Motor neuron (in vitro differentiated cells): ENCODE measurements at regions not wholly inside any gene's neighbourhood (a gene's known extent, or its start where the extent isn't known, plus 50 kb on each side); places are given as distances from the start of the nearest gene placed in this dataset.

Experiments used
- ATAC-seq, 8 experiments: fragments of 200-7000 bp; cut with Tn5 transposase; replicated peaks in 6 of 8; 2 replicates each; pipeline ENCODE4 v1.8.0; 2021; ENCODE audit warnings: mild to moderate bottlenecking in 8 of 8, moderate library complexity in 8 of 8
- H3K27ac ChIP-seq, 2 donors: fragments of 250-450 bp; sonication (Bioruptor Pico); 2 replicates each; pipeline ENCODE4 v1.9.0; 2021; ENCODE audit warnings: antibody characterized with exemption in 2 of 2, mild to moderate bottlenecking in 2 of 2, moderate library complexity in 1 of 2
- H3K4me1 ChIP-seq, 2 donors: fragments of 250-450 bp; sonication (Bioruptor Pico); replicated peaks in 1 of 2; 2 replicates each; pipeline ENCODE4 v1.6.1; 2021; ENCODE audit warnings: antibody characterized with exemption in 2 of 2, mild to moderate bottlenecking in 2 of 2, moderate library complexity in 1 of 2
- H3K4me3 ChIP-seq, 5 donors: fragments of 250-450 bp; sonication (Bioruptor Pico); 2 replicates each; pipeline ENCODE4 v1.9.0; 2021; ENCODE audit warnings: antibody characterized with exemption in 5 of 5, mild to moderate bottlenecking in 5 of 5, moderate library complexity in 4 of 5
- WGBS, 10 experiments: fragments of 450-650 bp; shearing (Covaris generic); methylation state at CpG; one replicate each; pipeline ENCODE4 v1.0.0; 2022; 5-methylcytosine and 5-hydroxymethylcytosine counted together
- in situ Hi-C, 9 experiments: fragments of 400-800 bp; cut with MboI; loops; one replicate each; pipeline ENCODE4 v1.15.0; 2021; ENCODE audit warnings: low sequenced_read_pairs in 9 of 9, low pct_unique_long_range_greater_than_20kb in 2 of 9; ENCODE audit not compliant: unreplicated experiment in 9 of 9

DNA sequence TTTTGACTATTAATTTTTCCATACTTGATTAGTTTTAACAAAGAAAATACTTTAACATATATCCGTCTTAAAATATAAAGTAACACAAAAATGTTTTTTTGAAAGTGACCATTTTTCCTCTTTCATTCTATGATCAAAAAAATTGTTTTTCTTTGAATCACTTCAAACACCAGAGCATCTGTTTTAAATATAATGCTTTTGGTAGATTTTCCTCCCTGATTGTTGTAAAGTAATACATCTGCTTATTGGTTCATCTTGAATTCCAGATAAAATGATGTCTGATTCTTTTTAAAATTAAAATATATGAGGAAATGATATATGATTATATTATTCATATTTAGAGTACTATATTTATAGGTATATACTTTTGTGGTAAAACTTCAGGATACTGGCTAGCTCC lies 76.2 kb upstream of the LPAR1 start:
- WGBS, 10 experiments = 22 to 88% (median 60%) methylated on average over 1 of the region's 1 CpG
- Histone ChIP-seq H3K4me1 (no peaks in the 10 kb centered on the region), H3K4me3 (no peak overlapping the region), H3K27ac (no peak overlapping the region)
- no peak for ATAC-seq
- in situ Hi-C loops = no loop called here

DNA sequence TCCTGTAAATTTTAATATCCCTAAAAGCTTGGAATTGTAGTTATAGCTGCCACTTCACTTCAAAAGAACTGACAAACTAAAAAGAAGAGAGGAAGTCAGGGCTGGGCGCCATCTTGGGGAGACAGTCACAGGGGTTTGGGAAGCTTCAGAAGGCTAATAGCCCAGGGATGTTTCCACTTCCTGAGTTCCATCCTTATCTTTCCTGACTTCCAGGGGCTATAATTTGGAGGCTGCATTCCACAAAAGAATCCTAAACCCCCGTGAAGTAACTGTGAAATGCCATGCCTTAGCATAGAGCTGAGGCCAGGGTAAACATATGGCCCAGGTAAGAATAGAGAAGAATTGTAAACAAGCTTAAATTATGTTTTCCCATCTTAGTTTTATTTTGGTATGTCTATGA lies 75.4 kb upstream of the LPAR1 start:
- Histone ChIP-seq H3K4me3 (no peak overlapping the region), H3K4me1 (no peaks in the 10 kb centered on the region), H3K27ac (no peak overlapping the region)
- 44 to 100% (median 83%) methylated on average over 1 to 2 of the region's 2 CpGs; no CpG with 5 or more reads in 2 of the 10 experiments for WGBS, 10 experiments
- no peak for ATAC-seq
- in situ Hi-C loops = no loop called here

DNA sequence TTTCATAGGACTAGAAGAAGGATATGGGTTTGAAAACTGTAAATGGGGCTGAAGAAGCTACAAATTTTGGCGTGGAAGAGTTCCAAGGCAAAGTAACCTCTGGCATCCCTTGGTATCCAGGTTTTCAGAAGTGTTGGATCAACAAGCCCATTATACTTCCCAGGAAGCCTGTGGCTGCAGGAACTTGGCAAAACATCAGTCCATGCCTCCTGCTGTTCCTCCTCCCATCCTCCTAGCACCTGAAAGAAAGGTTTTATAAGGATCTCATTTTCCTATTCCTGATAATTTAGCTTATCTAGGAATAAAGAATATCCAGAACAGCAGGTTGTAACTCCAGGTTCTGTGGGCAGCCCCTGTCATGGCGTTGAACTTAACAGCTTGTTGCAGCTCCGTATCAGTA lies 72.5 kb upstream of the LPAR1 start:
- Histone ChIP-seq H3K4me3 (no peak overlapping the region), H3K27ac (no peak overlapping the region), H3K4me1 (no peaks in the 10 kb centered on the region)
- ATAC-seq = no peak
- 67 to 100% (median 85%) methylated on average over 1 to 3 of the region's 3 CpGs; no CpG with 5 or more reads in 2 of the 10 experiments for WGBS, 10 experiments
- in situ Hi-C loops = no loop called here

DNA sequence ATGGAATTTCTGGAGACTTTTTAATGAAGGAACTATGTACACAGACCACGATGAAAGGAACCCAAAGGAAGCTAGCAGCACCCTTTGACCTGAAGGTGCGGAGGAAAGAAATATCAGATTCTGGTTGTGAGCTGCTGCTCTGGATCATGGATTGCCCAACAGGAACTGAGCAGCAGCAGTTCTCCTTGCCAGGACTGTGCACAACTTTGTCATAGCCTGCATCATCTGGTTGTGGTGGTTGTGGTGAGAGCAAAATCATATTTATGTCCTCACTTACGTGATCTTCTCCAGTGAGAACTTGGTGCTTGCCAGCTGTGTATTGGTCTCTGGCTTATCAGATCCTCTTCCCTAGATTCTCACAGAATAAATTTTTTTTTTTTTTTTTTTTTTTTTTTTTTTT lies 70.7 kb upstream of the LPAR1 start:
- no peak overlapping the region for H3K27ac ChIP-seq
- no peaks in the 10 kb centered on the region for H3K4me1 ChIP-seq
- no peak for ATAC-seq
- in situ Hi-C loops = no loop called here
- WGBS, 10 experiments = 14 to 96% (median 80%) methylated on average over 1 to 3 of the region's 3 CpGs; no CpG with 5 or more reads in 1 of the 10 experiments
- H3K4me3 ChIP-seq = no peak overlapping the region

DNA sequence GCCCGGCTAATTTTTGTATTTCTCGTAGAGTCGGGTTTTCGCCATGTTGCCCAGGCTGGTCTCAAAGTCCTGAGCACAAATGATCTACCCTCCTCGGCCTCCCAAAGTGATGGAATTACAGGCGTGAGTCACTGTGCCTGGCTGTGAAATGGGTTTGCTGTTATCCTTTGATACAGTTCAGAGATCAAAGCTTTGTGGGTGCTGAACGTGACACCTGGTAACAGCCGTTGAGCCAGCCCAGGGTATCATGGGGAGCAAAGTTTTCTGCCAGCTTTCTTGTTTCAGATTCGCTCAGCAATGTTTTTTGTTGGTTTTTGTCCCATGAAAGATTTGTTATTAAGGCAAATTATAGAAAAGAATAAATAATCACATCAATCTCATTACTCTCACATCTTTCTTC lies 68.9 kb upstream of the LPAR1 start:
- no peak for ATAC-seq
- Histone ChIP-seq H3K4me3 (no peak overlapping the region), H3K27ac (no peak overlapping the region), H3K4me1 (no peaks in the 10 kb centered on the region)
- in situ Hi-C loops = no loop called here
- WGBS, 10 experiments = 60 to 100% (median 86%) methylated on average over 1 to 8 of the region's 9 CpGs; no CpG with 5 or more reads in 1 of the 10 experiments

DNA sequence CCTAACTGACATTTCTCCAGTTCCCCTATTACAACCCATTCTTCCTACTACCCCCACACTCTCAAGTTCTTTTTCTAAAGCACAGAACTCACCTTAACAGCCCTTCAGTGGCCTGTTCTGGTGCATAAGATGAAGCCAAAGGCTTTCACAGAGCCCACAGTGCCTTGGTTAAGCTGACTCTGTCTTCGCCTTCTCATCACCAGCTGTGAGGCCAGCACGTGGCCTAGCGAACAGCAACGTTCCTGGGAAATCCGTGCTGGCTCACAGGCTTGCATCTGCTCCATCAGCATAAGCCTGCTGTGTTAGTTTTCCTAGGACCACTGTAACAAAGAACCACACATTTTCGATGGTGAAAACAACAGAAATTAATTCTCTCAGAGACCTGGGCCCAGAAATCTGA lies 67.9 kb upstream of the LPAR1 start:
- ATAC-seq = no peak
- Histone ChIP-seq H3K4me3 (no peak overlapping the region), H3K27ac (no peak overlapping the region), H3K4me1 (no peaks in the 10 kb centered on the region)
- WGBS, 10 experiments = 30 to 98% (median 60%) methylated on average over 1 to 6 of the region's 6 CpGs; no CpG with 5 or more reads in 5 of the 10 experiments
- in situ Hi-C loops = no loop called here

- Histone ChIP-seq H3K27ac (no peak overlapping the region), H3K4me1 (no peaks in the 10 kb centered on the region), H3K4me3 (no peak overlapping the region)
- in situ Hi-C loops = no loop called here
- ATAC-seq = no peak
- WGBS, 10 experiments = 0 to 90% (median 71%) methylated on average over 1 to 4 of the region's 4 CpGs; no CpG with 5 or more reads in 1 of the 10 experiments
Measured at GRCh38 chr9:111102793-111103464, 64.7 kb upstream of the LPAR1 start.

DNA sequence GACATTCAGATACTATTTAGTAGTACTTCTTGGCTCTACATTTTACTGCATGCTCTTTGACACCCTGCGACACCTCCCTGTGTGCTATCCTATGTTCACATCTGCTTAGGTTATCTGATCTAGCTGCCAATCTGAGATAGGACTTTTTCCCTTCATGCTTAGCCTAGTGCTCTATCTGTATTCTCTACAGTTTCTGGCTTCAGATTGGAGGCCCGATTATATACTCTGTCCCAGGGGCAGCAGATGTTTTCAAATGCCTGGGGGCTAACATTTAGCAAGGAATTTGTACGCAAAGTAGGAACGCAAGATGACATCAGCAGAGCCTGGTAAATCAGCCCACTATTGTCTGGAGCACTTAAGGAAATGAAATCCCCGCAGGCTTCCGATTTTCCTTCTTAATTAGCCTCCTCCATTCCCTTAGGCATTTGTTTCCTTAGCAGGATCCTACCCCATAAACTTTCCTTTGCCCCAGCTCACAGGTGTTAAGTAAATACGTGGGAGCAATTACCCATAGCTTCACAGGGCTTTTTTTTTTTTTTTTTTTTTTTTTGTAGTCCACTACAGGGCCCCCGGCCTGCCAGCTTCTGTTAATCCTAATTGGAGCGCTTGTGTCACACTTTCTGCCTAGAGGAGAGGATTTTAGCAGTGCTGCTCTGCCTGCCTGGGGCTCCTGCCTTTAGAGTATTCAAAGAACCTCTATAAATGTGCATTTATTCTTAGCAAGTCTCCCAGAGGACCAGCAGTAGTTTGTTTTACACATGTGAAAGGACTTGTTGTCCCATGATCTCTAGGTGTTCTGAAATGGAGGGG lies 61.1 kb upstream of the LPAR1 start:
- whole genome bisulfite sequencing, 10 experiments = 29 to 100% (median 66%) methylated on average over 1 to 8 of the region's 9 CpGs; no CpG with 5 or more reads in 1 of the 10 experiments

DNA sequence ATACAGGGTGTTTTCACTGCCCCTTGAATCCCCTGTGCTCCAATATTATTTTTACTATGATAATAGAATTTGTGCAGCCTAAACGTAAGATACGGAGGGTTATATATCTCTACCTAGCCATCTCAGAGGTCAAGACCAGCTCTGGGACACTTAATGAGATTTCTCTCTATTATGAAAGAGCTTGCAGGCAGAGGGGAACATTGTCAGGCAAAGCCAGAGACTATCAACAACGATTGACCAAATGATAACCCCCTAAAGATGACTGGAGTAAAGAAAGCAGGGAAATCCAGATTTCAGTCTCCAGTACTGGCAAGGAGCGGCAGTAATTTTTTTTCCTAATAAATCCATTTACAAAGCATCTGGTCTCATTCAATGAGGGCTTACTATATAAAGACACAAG lies 59.8 kb upstream of the LPAR1 start:
- Histone ChIP-seq H3K4me3 (no peak overlapping the region), H3K4me1 (no peaks in the 10 kb centered on the region), H3K27ac (no peak overlapping the region)
- ATAC-seq = no peak
- WGBS, 10 experiments = 65 to 100% (median 88%) methylated on average over 1 to 4 of the region's 4 CpGs; no CpG with 5 or more reads in 2 of the 10 experiments
- in situ Hi-C loops = no loop called here

More for the DNA sequence above, 61.1 kb upstream of the LPAR1 start:
- H3K27ac ChIP-seq = no peak overlapping the region
- in situ Hi-C loops = no loop called here
- H3K4me1 ChIP-seq = no peaks in the 10 kb centered on the region
- no peak overlapping the region for H3K4me3 ChIP-seq
- ATAC-seq = peak in 5 of 8 experiments; percentile 17 to 69 (median 66)

DNA sequence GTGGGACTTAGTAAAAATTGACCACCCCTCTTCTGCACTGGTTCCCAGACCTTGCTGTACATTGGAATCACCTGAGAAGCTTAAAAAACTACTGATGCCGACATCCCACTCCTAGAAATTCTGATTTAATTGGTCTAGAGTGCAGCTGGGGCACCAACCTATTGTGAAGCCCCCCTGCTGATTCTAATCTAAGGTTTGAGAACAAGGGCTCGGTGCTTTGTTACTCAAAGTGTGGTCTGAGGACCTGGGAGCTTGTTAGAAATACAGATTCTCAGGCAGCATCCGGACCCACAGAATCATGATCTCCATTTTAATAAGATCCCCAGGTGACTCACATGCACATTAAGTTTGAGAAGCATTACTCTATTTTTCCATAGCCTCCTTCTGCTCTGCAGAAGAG lies 57.8 kb upstream of the LPAR1 start:
- WGBS, 10 experiments = 25 to 88% (median 60%) methylated on average over 1 to 3 of the region's 3 CpGs; no CpG with 5 or more reads in 3 of the 10 experiments
- in situ Hi-C loops = no loop called here
- H3K4me1 ChIP-seq = no peaks in the 10 kb centered on the region
- no peak overlapping the region for H3K4me3 ChIP-seq
- ATAC-seq = no peak
- H3K27ac ChIP-seq = no peak overlapping the region

- H3K27ac ChIP-seq = no peak overlapping the region
- in situ Hi-C loops = no loop called here
- H3K4me1 ChIP-seq = no peaks in the 10 kb centered on the region
- ATAC-seq = no peak
- H3K4me3 ChIP-seq = no peak overlapping the region
- 20 to 80% (median 63%) methylated on average over 1 to 4 of the region's 4 CpGs; no CpG with 5 or more reads in 1 of the 10 experiments for WGBS, 10 experiments
Measured at GRCh38 chr9:111095441-111095840, 57.2 kb upstream of the LPAR1 start.

DNA sequence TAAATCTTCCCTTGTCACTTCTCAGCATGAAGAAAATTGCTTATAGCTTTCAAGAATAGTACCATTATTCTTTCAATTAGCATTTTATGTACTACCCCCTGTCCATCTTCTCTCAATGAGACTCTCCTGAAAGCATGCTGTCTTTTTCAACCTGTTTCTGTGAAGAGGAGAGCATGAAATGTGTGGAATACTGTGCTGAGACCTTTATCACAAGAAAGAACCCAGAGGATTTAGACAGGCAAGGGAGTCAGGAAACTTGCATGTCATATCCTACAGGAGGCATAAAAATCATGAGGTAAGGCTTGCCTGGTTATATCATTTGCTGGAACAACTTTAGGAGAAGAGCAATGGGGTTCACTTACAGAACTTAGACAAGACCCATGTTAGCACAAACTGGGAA lies 56.7 kb upstream of the LPAR1 start:
- ATAC-seq = peak in 2 of 8 experiments; percentile 43 to 48
- H3K4me3 ChIP-seq = no peak overlapping the region
- no peak overlapping the region for H3K27ac ChIP-seq
- in situ Hi-C loops = no loop called here
- H3K4me1 ChIP-seq = no peaks in the 10 kb centered on the region

- ATAC-seq = peak in 3 of 8 experiments; percentile 58 to 99 (median 98)
- Histone ChIP-seq H3K4me1 (no peaks in the 10 kb centered on the region), H3K4me3 (no peak overlapping the region), H3K27ac (no peak overlapping the region)
- in situ Hi-C loops = no loop called here
- 0 to 20% (median 0%) methylated on average over 1 to 2 of the region's 2 CpGs; no CpG with 5 or more reads in 2 of the 10 experiments for WGBS, 10 experiments
Measured at GRCh38 chr9:111094433-111094924, 56.2 kb upstream of the LPAR1 start.
